Small intestine (tissue), 7 donors: ENCODE measurements at regions not wholly inside any gene's neighbourhood (a gene's known extent, or its start where the extent isn't known, plus 50 kb on each side); places are given as distances from the start of the nearest gene placed in this dataset.

Source experiments
- DNase-seq, 2 donors: peaks; one replicate each; pipeline versions ENCODE4 v3.0.0 to v3.0.0-alpha.2; 2013
- FAIRE-seq: peaks from 2 replicates; lab custom pipeline; 2012; peaks lifted over from hg19 to GRCh38; lab: Jason Lieb, UNC
- H3K27ac ChIP-seq, 3 donors: one replicate each; pipeline ENCODE4 v1.5.1; 2013; ENCODE audit warnings: low read length in 2 of 3, mild to moderate bottlenecking in 2 of 3, control low read depth in 1 of 3, inconsistent platforms in 1 of 3, low read depth in 1 of 3, moderate library complexity in 1 of 3
- H3K27me3 ChIP-seq, 3 donors: one replicate each; pipeline ENCODE4 v1.6.1; 2013; ENCODE audit warnings: low read length in 3 of 3, inconsistent platforms in 1 of 3; ENCODE audit not compliant: control insufficient read depth in 3 of 3, insufficient read depth in 3 of 3
- H3K36me3 ChIP-seq, 3 donors: one replicate each; pipeline ENCODE4 v1.6.1; 2013; ENCODE audit warnings: low read length in 3 of 3, inconsistent platforms in 1 of 3, low read depth in 1 of 3, mild to moderate bottlenecking in 1 of 3, moderate library complexity in 1 of 3; ENCODE audit not compliant: control insufficient read depth in 3 of 3, insufficient read depth in 2 of 3
- H3K4me1 ChIP-seq, 3 donors: one replicate each; pipeline ENCODE4 v1.6.1; 2013; ENCODE audit warnings: low read length in 2 of 3, inconsistent platforms in 1 of 3, low read depth in 1 of 3, mild to moderate bottlenecking in 1 of 3, moderate library complexity in 1 of 3; ENCODE audit not compliant: control insufficient read depth in 3 of 3, insufficient read depth in 2 of 3
- H3K4me3 ChIP-seq, 3 donors: one replicate each; pipeline ENCODE4 v1.5.1; 2013; ENCODE audit warnings: low read length in 3 of 3, control low read depth in 1 of 3, inconsistent platforms in 1 of 3, low read depth in 1 of 3, mild to moderate bottlenecking in 1 of 3, moderate library complexity in 1 of 3
- H3K9me3 ChIP-seq, 2 donors: one replicate each; pipeline ENCODE4 v1.6.1; 2013; ENCODE audit warnings: low read depth in 1 of 2, low read length in 1 of 2; ENCODE audit not compliant: control insufficient read depth in 2 of 2, insufficient read depth in 1 of 2
- WGBS, 3 donors: extraction: QIAGEN DNeasy Blood & Tissue Kit; methylation state at CpG; one replicate each; pipeline ENCODE4 v1.1.7; 2013; 5-methylcytosine and 5-hydroxymethylcytosine counted together
- donor health status: healthy with polysubstance abuse.
- donor health status: control.
- donor health status: control.
- donor health status: Bipolar disorder and iron deficiency.
- donor health status: healthy.

- no peaks in the 10 kb centered on the region for H3K27me3 ChIP-seq
- no peaks in the 10 kb centered on the region for H3K9me3 ChIP-seq
- 83 to 89% (median 87%) methylated on average over 8 of the region's 8 CpGs for WGBS, 3 donors
- no peak overlapping the region for H3K27ac ChIP-seq
- no peaks in the 10 kb centered on the region for H3K36me3 ChIP-seq
- no peak overlapping the region for H3K4me3 ChIP-seq
- DNase-seq: no peak
- no peaks in the 10 kb centered on the region for H3K4me1 ChIP-seq
- no peak for FAIRE-seq
Measured at GRCh38 chr4:141576585-141577110, 59.7 kb upstream of the IL15 start.

DNA sequence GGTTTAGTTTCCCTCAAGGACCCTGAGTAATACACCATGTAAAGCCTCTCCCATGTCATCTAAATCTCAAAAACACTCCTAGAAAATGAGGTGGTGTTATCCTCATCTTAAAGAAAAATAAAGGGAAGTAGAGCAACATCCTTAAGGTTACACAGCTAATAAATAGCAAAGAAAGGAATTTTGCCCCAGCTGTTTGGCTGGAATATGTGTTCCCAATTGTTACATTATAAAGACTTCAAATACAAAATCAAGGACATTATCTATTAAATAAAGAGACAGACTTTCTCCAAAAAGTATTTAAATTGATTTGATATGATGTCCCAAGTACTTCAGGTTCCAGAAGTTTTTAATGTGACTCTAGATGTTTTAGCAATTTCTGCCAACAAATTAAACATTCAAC, 57.9 kb upstream of the IL15 start:
- Histone ChIP-seq H3K4me1 (no peaks in the 10 kb centered on the region), H3K27ac (no peak overlapping the region), H3K9me3 (no peaks in the 10 kb centered on the region), H3K36me3 (no peaks in the 10 kb centered on the region), H3K27me3 (no peaks in the 10 kb centered on the region), H3K4me3 (no peak overlapping the region)
- DNase-seq (no peak), FAIRE-seq (no peak)

DNA sequence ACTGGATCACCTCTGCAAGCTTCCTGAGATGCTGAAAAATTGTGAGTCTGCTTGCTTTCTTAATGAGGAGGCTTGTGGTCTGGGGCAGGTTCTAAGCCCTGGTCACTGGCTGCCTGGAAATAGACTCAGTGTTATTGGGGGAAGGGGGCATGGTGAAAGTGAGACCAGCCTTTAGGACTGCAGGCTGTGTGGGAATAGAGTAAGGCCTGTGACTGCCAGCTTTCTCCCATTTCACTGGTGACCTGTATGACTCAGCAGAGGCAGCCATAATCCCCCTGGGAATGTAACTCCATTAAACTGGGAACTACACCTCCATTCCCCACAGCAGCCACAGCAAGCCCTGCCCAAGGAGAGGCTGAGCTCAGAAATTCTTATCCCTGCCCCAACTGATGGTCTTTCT, 55.9 kb upstream of the IL15 start:
- H3K27ac ChIP-seq: no peak overlapping the region
- DNase-seq (no peak), FAIRE-seq (no peak)
- H3K4me1 ChIP-seq: no peaks in the 10 kb centered on the region
- H3K36me3 ChIP-seq: no peaks in the 10 kb centered on the region
- no peaks in the 10 kb centered on the region for H3K27me3 ChIP-seq
- H3K9me3 ChIP-seq: no peaks in the 10 kb centered on the region
- H3K4me3 ChIP-seq: no peak overlapping the region
